GM18951 (cell line): ENCODE measurements at regions not wholly inside any gene's neighbourhood (a gene's known extent, or its start where the extent isn't known, plus 50 kb on each side); places are given as distances from the start of the nearest gene placed in this dataset.

ENCODE experiments used
- POLR2A ChIP-seq: IDR thresholded peaks from 4 replicates; pipeline ENCODE4 v1.6.1; 2011; ENCODE audit warnings: mild to moderate bottlenecking; ENCODE audit not compliant: insufficient read length, insufficient read depth; ENCODE audit errors: extremely low read depth
- in situ Hi-C: fragments of 300-500 bp; cut with MboI; formaldehyde crosslinking; loops from one replicate; pipeline ENCODE4 v1.12.0; 2022; ENCODE audit warnings: low sequenced_read_pairs, mixed read lengths, inconsistent platforms; ENCODE audit not compliant: unreplicated experiment

DNA sequence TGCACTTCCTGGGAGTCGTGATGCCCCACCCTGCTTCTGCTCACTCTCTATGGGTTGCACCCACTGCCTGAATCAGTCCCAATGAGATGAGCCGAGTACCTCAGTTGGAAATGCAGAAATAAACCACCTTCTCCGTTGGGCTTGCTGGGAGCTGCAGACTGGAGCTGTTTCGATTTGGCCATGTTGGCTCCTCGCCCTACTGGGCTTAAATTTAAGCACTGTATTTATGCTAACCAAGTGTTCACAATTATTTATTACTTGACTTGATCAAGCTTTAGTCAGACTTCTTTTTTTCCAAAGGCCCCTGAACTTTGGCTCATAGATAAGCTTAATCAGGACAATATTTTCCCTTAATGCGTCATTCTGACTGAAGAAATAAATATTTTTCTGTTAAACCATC is 1072.4 kb upstream of the CDH9 start:
- in situ Hi-C loops = no loop called here
- TF ChIP-seq POLR2A = no peak

DNA sequence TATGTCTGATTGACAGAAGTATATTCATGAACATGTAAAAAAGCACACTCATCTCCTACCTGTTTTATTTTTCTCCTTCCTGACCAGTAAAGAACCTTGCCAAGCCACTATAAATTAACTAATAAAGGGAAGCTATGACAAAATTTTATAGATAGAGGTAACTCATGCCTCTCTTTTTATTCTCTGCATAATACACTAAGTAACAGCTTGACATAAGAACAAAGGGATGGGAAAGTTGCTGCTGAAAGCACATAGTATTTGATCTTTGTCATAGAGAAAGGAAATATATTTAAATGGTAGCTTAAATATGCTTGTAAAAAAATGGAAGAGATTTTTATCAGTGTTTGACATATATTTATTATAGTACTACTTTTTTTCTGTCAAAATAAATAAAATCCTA is 1065.7 kb upstream of the CDH9 start:
- no peak for TF ChIP-seq POLR2A
- in situ Hi-C loops = no loop called here

DNA sequence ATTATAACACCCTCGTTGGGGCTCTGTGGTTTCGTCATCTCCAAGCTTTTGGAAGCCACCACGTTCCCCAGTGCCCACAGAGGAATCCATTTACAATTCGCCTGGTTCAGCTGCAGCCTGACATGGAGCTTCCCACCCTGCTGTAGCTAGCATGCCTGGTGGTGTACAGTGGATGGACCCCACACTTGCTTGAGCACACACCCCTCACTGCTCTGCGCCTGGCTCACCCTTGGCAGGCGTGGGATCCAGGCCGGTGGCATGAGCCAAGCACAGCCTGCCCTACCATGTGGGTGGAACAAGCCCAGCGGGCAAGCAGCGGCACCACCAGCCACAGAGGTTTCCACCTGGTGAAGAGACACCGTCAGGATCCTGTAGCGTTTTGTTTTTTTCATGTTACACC is 1045.7 kb upstream of the CDH9 start:
- in situ Hi-C loops = no loop called here
- no peak for TF ChIP-seq POLR2A

DNA sequence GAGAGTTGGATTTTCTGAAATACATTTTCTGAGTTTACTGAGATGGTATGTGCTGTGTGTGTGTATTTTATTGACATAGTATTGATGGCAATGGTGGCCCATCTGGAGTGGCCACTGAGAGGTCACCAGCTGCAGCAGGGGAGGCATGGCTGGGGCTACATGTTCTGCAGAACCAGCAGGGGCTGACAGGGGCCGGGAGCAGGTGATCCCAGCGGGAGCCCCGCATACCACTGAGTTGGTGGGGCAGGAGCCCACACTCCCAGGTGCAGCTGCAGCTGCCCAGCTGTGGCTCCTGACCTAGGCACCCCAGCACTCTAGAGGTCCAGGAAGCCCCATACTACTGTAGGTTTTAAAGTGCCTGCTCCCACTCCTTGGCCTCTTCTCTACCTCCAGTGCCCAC is 1044.2 kb upstream of the CDH9 start:
- in situ Hi-C loops = no loop called here
- no peak for TF ChIP-seq POLR2A

DNA sequence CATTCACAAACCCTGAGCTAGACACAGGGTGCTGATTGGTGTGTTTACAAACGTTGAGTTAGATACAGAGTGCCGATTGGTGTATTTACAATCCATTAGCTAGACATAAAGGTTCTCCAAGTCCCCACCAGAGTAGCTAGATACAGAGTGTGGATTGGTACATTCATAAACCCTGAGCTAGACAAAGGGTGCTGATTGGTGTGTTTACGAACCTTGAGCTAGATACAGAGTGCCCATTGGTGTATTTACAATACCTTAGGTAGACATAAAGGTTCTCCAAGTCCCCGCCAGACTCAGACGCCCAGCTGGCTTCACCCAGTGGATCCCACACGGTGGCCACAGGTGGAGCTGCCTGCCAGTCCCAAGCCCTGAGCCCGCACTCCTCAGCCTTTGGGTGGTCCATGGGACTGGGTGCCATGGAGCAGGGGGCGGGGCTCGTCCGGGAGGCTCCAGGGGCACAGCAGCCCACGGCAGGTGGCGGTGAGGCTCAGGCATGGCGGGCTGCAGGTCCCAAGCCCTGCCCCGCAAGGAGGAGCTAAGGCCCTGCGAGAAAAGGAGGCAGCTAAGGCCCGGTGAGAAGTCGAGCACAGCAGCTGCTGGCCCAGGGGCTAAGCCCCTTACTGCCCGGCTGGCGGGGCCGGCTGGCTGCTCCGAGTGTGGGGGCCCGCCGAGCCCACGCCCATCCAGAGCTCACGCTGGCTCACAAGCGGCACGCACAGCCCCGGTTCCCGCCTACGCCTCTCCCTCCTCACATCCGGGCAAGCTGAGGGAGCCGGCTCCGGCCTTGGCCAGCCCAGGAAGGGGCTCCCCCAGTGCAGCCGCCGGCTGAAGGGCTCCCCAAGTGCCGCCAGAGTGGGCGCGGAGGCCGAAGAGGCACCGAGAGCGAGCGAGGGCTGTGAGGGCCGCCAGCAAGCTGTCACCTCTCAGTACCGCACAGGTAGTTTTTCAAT is 1039.2 kb upstream of the CDH9 start:
- in situ Hi-C loops = no loop called here
- no peak for TF ChIP-seq POLR2A

DNA sequence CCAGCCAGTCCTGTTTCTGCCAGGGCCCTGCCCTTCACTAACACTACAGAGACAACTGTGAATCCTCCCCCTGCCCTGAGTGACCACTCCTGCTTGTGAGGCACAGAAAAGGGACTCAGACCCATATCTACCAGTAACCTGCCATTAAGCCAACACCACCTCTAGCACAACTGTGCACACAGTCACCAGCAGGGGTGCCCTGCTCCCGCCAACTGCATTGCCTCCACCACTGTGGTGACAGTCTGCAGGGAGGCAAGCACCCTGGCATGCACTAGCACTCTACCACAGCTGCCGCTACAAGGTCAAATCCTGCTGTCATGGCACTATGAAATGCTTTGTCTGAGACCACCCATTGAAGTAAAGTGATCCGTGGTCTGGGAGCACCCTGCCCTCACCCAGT is 1028.5 kb upstream of the CDH9 start:
- in situ Hi-C loops = no loop called here
- TF ChIP-seq POLR2A = no peak

DNA sequence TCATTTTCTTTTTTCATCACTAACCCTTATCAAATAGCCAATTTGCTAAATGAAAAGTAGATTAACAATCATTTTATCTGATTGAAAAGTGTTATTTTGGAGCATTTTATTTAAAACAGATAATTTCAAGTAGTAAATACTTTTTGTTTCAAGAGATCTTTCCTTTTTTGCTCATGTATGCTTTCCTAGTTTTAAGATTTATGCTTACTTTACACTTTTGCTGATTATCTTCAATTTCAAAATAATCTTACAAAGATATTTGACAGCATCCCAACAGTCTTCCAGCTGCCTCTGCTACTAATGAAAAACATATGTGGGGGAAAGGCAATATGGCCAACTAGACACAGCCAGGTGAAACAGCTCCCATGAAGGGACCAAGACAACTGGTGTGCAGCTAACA is 1027.3 kb upstream of the CDH9 start:
- TF ChIP-seq POLR2A = no peak
- in situ Hi-C loops = no loop called here

DNA sequence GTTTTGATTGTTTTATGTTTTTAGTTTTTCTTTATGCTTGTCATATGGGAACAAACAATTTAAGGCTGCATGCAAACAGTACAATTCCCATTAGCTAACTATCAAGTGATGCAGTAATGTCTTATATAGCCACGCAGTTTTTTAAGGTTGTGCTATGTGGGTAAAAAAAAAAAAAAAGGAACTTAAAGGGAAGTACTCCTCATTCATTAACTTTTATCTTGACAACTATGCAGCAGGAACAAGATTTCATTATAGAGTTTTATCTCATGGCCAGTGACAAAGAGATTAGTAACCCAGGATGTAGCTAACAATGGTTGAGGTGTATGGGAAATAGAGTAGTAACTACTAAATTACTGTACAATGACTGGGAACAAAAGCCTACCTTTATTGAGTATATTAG is 1008.2 kb upstream of the CDH9 start:
- in situ Hi-C loops = no loop called here
- TF ChIP-seq POLR2A = no peak

DNA sequence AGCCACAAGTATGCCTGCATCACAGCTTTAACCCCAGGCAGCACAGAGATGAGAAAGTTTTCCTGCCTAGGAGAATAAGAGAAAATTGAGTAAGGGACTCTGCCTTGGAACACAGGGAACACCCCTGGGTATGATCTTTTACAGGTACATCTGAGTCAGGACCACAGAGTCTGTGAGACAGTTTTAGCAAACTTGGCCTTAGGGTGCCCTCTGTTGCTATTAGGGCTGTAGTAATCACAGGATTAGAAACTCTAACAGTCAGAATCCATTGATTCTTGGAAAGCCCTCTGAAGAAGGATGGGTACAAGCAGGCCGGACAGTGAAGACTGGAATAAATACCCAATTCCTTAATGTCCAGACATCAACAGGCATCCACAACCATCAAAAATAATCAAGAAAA is 989.5 kb upstream of the CDH9 start:
- no peak for TF ChIP-seq POLR2A
- in situ Hi-C loops = no loop called here

DNA sequence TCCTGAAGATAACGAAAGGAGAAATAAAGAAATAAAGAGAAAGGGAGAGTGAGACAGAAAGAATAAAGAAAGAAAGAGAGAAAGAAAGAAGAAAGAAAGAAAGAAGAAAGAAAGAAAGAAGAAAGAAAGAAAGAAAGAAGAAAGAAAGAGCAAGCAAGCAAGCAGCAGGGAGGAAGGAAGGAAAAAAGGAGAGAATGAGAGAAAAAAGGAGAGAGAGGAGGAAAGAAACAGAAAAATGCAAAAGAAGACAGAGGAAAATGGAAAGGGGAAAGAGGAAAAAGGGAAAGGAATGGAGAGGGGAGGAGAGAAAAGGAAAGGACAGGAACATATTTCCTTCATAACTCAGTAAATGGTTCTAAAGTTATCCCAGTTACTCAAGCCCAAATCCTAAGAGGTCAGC is 978.8 kb upstream of the CDH9 start:
- TF ChIP-seq POLR2A = no peak
- in situ Hi-C loops = no loop called here

DNA sequence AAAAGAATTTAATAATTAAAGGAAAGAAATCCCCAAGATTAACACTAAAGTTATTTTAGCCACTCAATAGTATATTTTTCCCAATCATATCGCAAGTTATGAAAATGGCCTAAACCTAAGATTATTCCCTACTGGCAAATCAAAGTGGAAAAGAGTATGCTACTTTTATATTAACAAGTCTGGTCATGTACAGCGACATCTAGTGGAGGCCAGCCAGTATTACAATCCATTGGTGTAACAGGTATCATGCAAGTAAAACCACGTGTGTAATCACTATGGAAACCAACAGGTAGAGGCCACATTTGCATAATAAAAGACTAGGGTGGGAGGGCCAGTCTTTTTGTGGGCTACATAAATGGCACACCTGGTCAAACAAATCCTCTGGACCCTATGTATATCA is 976.4 kb upstream of the CDH9 start:
- no peak for TF ChIP-seq POLR2A
- in situ Hi-C loops = no loop called here

DNA sequence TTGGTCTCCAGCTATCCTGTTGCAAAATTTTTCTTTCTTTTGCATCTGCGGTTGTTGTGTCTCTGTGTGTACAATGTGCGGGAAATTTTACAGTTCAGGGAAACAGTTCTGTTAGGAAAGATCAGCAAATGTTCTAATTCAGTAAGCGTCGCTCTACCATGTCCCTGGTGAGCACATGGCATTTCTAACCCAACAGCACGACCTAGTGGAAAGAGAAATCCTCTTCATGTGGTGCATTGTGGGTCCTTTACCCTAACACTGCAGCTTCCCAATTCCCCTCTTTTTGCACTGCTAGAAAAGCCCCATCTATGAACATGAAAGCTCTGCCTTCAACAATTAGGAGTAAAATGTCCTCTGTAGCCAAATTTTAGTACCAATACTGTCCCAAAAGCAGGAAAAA is 974.2 kb upstream of the CDH9 start:
- TF ChIP-seq POLR2A = no peak
- in situ Hi-C loops = no loop called here

DNA sequence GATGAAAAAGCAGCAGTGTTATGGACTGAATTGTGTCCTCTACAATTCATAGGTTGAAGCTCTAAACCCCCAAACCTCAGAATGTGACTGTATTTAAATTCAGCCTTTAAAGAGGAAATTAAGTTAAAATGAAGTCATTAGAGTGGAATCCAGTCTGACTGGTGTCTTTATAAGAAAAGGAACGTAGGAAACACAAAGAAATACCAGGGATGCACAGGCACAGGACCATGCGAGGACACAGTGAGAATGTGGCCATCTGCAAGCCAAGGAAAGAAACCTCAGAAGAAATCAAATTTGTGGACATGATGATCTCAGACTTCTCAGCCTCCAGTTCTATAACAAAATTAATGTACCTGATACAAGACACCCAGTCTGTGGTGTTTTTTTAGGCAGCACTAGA is 971.2 kb upstream of the CDH9 start:
- in situ Hi-C loops = no loop called here
- no peak for TF ChIP-seq POLR2A

DNA sequence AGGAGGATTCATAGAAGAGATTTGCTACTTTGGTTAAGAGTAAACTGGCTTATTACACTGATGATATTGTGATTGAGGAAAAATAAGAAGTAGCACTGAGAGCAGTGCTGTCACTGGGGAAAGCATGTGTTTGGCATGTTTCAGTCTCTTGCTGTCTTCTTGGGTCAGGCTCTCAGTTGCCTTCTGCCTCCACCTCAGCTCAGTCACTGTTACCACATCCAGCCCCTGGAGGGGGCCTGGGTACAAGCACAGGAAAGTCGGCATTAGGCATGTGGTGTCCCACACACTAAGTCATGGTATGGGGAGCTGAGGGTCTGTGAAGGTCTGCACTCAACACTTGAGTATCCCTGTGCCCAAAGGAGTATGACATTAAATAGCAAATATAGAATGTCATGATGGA is 958.3 kb upstream of the CDH9 start:
- TF ChIP-seq POLR2A = no peak
- in situ Hi-C loops = no loop called here

DNA sequence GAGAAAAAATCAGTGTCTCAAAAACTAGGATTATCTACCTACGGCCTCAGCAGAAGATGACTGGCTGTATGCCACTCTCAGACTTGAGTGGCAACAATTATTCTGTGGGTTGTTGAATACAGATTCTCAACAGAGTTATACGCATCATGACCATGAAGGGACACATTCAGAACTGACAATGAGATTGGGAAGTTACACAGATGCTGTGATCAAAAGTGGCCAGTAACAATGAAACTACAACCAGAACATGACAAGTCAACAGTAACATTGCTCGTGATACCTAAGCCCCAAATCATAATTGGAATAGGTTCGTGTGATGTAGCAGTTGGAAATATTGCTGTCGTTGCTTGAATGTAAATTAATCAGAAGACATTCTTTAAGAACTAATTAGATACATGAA is 957.5 kb upstream of the CDH9 start:
- in situ Hi-C loops = no loop called here
- TF ChIP-seq POLR2A = no peak

DNA sequence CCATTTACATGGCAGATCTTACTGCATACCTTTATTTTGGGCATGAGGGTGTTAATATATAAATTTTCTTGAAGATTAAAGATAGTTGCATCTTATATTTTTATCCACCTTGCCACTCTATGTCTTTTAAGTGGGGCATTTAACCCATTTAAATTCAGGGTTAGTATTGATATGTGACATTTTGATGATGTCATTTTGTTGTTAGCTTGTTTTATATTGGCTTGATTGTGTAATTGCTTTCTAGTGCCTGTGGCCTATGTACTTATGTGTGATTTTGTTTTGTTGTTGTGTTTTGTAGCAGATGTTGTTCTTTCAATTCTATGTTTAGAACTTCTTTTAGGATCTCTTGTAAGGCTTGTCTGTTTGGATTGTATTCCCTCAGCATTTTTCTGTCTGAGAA is 939.9 kb upstream of the CDH9 start:
- TF ChIP-seq POLR2A = no peak
- in situ Hi-C loops = no loop called here
